ENCODE measurements at regions not wholly inside any gene's neighbourhood (a gene's known extent, or its start where the extent isn't known, plus 50 kb on each side); places are given as distances from the start of the nearest gene placed in this dataset.

DNA sequence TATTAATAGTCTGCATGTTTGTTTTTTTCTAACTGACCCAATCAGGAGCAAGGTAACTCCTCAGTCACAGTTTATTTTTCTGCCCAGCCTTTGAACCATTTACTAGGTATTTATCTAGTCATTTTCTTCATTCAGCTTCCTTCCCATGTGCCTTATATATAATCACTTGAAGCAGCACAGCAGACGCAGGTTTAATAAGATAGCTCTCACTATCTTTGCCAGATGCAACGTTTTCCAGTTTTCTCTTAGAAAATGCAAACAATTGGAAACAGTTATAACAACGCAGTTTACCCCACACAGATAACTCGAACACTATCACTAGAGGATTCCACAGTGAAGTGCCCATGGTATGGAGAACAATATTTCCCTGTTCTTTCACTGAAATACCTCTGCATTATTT lies 56.4 kb upstream of the NFKB1 start:
- no peak for TF ChIP-seq EZH2phosphoT487 (IDR thresholded peaks at IDR 0.05; ENCODE audit: borderline replicate concordance, low read depth, low read length)
- TF ChIP-seq, protein P1, sequence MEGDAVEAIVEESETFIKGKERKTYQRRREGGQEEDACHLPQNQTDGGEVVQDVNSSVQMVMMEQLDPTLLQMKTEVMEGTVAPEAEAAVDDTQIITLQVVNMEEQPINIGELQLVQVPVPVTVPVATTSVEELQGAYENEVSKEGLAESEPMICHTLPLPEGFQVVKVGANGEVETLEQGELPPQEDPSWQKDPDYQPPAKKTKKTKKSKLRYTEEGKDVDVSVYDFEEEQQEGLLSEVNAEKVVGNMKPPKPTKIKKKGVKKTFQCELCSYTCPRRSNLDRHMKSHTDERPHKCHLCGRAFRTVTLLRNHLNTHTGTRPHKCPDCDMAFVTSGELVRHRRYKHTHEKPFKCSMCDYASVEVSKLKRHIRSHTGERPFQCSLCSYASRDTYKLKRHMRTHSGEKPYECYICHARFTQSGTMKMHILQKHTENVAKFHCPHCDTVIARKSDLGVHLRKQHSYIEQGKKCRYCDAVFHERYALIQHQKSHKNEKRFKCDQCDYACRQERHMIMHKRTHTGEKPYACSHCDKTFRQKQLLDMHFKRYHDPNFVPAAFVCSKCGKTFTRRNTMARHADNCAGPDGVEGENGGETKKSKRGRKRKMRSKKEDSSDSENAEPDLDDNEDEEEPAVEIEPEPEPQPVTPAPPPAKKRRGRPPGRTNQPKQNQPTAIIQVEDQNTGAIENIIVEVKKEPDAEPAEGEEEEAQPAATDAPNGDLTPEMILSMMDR (conservative IDR thresholded peaks at IDR 0.05; ENCODE audit: low read length) = no peak
